ENCODE measurements at regions not wholly inside any gene's neighbourhood (a gene's known extent, or its start where the extent isn't known, plus 50 kb on each side); places are given as distances from the start of the nearest gene placed in this dataset.

- Histone ChIP-seq H3K4me2 (ENCODE audit: low read length) (no peak overlapping the region), H3K4me3 (ENCODE audit: insufficient read depth, low read depth, low read length) (no peak overlapping the region), H3K9ac (ENCODE audit: low read length) (no peak overlapping the region), H3K27me3 (ENCODE audit: insufficient read depth, low read length) (no peaks in the 10 kb centered on the region), H3K4me1 (ENCODE audit: insufficient read depth, low read length) (no peaks in the 10 kb centered on the region), H3K36me3 (ENCODE audit: insufficient read depth, low read length) (no peaks in the 10 kb centered on the region), H2AFZ (ENCODE audit: low read depth, low read length) (no peak overlapping the region), H3K27ac (ENCODE audit: low read depth, low read length) (no peak overlapping the region), H3K79me2 (ENCODE audit: insufficient read depth, low read length) (no peaks in the 10 kb centered on the region), H4K20me1 (ENCODE audit: insufficient read depth, low read length) (no peaks in the 10 kb centered on the region), H3K9me3 (ENCODE audit: insufficient read depth, low read depth, low read length) (no peaks in the 10 kb centered on the region)
- TF ChIP-seq CTCF (IDR thresholded peaks at IDR 0.05; ENCODE audit: insufficient read depth, low read depth, low read length) (no peak), EZH2 (IDR thresholded peaks at IDR 0.05; ENCODE audit: insufficient read depth, low read length) (no peak)
- Mint-ChIP-seq H3K27me3 (ENCODE audit: low read depth, unreplicated experiment) (no peaks in the 10 kb centered on the region), H3K4me1 (ENCODE audit: low read depth, unreplicated experiment) (no peaks in the 10 kb centered on the region), H3K9me3 (ENCODE audit: unreplicated experiment) (no peaks in the 10 kb centered on the region), H3K4me3 (ENCODE audit: unreplicated experiment) (no peak overlapping the region), H3K36me3 (ENCODE audit: low read depth, unreplicated experiment) (peaks cover 4% of the 10 kb centered on the region), H3K27ac (ENCODE audit: unreplicated experiment) (no peak overlapping the region)
- DNase-seq (ENCODE audit: low read depth), result peak; percentile 29
- FAIRE-seq, result no peak
These were observed 616.7 kb downstream of the RAPGEF2 start for GRCh38 chr4:159719531-159719930.

GRCh38 chr4:159722052-159722451, 619.2 kb downstream of the RAPGEF2 start:
- Histone ChIP-seq H2AFZ (ENCODE audit: low read depth, low read length) (no peak overlapping the region), H3K27me3 (ENCODE audit: insufficient read depth, low read length) (no peaks in the 10 kb centered on the region), H3K4me1 (ENCODE audit: insufficient read depth, low read length) (no peaks in the 10 kb centered on the region), H3K27ac (ENCODE audit: low read depth, low read length) (no peak overlapping the region), H3K4me2 (ENCODE audit: low read length) (no peak overlapping the region), H3K9me3 (ENCODE audit: insufficient read depth, low read depth, low read length) (no peaks in the 10 kb centered on the region), H3K4me3 (ENCODE audit: insufficient read depth, low read depth, low read length) (no peak overlapping the region), H3K36me3 (ENCODE audit: insufficient read depth, low read length) (no peaks in the 10 kb centered on the region), H3K79me2 (ENCODE audit: insufficient read depth, low read length) (no peaks in the 10 kb centered on the region), H3K9ac (ENCODE audit: low read length) (no peak overlapping the region), H4K20me1 (ENCODE audit: insufficient read depth, low read length) (no peaks in the 10 kb centered on the region)
- H3K27ac Mint-ChIP-seq (ENCODE audit: unreplicated experiment), result no peak overlapping the region
- H3K36me3 Mint-ChIP-seq (ENCODE audit: low read depth, unreplicated experiment), result no peaks in the 10 kb centered on the region
- FAIRE-seq (no peak), DNase-seq (ENCODE audit: low read depth) (no peak)
- H3K4me3 Mint-ChIP-seq (ENCODE audit: unreplicated experiment), result no peak overlapping the region
- no peaks in the 10 kb centered on the region for H3K27me3 Mint-ChIP-seq (ENCODE audit: low read depth, unreplicated experiment)
- H3K9me3 Mint-ChIP-seq (ENCODE audit: unreplicated experiment), result no peaks in the 10 kb centered on the region
- TF ChIP-seq EZH2 (IDR thresholded peaks at IDR 0.05; ENCODE audit: insufficient read depth, low read length) (no peak), CTCF (IDR thresholded peaks at IDR 0.05; ENCODE audit: insufficient read depth, low read depth, low read length) (no peak)
- H3K4me1 Mint-ChIP-seq (ENCODE audit: low read depth, unreplicated experiment), result no peaks in the 10 kb centered on the region

GRCh38 chr4:159722918-159723317, 620.0 kb downstream of the RAPGEF2 start:
- Histone ChIP-seq H3K4me1 (ENCODE audit: insufficient read depth, low read length) (no peaks in the 10 kb centered on the region), H3K9ac (ENCODE audit: low read length) (no peak overlapping the region), H2AFZ (ENCODE audit: low read depth, low read length) (no peak overlapping the region), H3K27ac (ENCODE audit: low read depth, low read length) (no peak overlapping the region), H4K20me1 (ENCODE audit: insufficient read depth, low read length) (no peaks in the 10 kb centered on the region), H3K36me3 (ENCODE audit: insufficient read depth, low read length) (no peaks in the 10 kb centered on the region), H3K27me3 (ENCODE audit: insufficient read depth, low read length) (no peaks in the 10 kb centered on the region), H3K4me3 (ENCODE audit: insufficient read depth, low read depth, low read length) (no peak overlapping the region), H3K9me3 (ENCODE audit: insufficient read depth, low read depth, low read length) (no peaks in the 10 kb centered on the region), H3K79me2 (ENCODE audit: insufficient read depth, low read length) (no peaks in the 10 kb centered on the region), H3K4me2 (ENCODE audit: low read length) (no peak overlapping the region)
- no peaks in the 10 kb centered on the region for H3K4me1 Mint-ChIP-seq (ENCODE audit: low read depth, unreplicated experiment)
- no peak overlapping the region for H3K27ac Mint-ChIP-seq (ENCODE audit: unreplicated experiment)
- H3K4me3 Mint-ChIP-seq (ENCODE audit: unreplicated experiment), result no peak overlapping the region
- DNase-seq (ENCODE audit: low read depth) (no peak), FAIRE-seq (no peak)
- no peaks in the 10 kb centered on the region for H3K9me3 Mint-ChIP-seq (ENCODE audit: unreplicated experiment)
- no peaks in the 10 kb centered on the region for H3K27me3 Mint-ChIP-seq (ENCODE audit: low read depth, unreplicated experiment)
- no peaks in the 10 kb centered on the region for H3K36me3 Mint-ChIP-seq (ENCODE audit: low read depth, unreplicated experiment)
- TF ChIP-seq CTCF (IDR thresholded peaks at IDR 0.05; ENCODE audit: insufficient read depth, low read depth, low read length), result no peak
